IMR-90 (cell line): ENCODE measurements at regions not wholly inside any gene's neighbourhood (a gene's known extent, or its start where the extent isn't known, plus 50 kb on each side); places are given as distances from the start of the nearest gene placed in this dataset.

ENCODE experiments used
- ATAC-seq: fragments of 200-7000 bp; cut with Tn5 transposase; 2 replicates; pipeline ENCODE4 v1.9.1; 2020; ENCODE audit warnings: low read depth, mild to moderate bottlenecking, moderate library complexity
- BruUV-seq: library from RNA; stranded (reverse); fragments of 400-500 nt; replicated peaks from 2 replicates; lab custom pipeline; 2021; lab: Mats Ljungman, UMichigan
- CTCF ChIA-PET: fragments of 300-600 bp; formaldehyde crosslinking; extraction: SDS; loops from one replicate; lab custom pipeline; 2021; ENCODE audit warnings: antibody characterized with exemption; lab: Yijun Ruan, JAX
- POLR2A ChIA-PET: fragments of 300-600 bp; sonication (Branson Sonifier 250); formaldehyde crosslinking; loops from one replicate; lab custom pipeline; 2022; ENCODE audit warnings: antibody characterized with exemption; ENCODE audit not compliant: unreplicated experiment; lab: Charles Lee
- DNase-seq: peaks from one replicate; pipeline ENCODE4 v3.0.0; 2013
- H2AFZ ChIP-seq: replicated peaks from 2 replicates; pipeline ENCODE3; 2013; ENCODE audit warnings: low read length, mild to moderate bottlenecking; ENCODE audit not compliant: poor library complexity
- H2AK5ac ChIP-seq: 2 replicates; pipeline ENCODE4 v1.6.1; 2013; ENCODE audit warnings: low read depth, low read length, inconsistent platforms
- H2AK9ac ChIP-seq: replicated peaks from 2 replicates; pipeline ENCODE3; 2013; ENCODE audit warnings: mild to moderate bottlenecking, low read depth, low read length, moderate library complexity; ENCODE audit not compliant: poor library complexity
- H2BK120ac ChIP-seq: 2 replicates; pipeline ENCODE4 v1.6.1; 2013; ENCODE audit warnings: low read depth, low read length, inconsistent platforms
- H2BK15ac ChIP-seq: 3 replicates; pipeline ENCODE4 v1.6.1; 2013; ENCODE audit warnings: low read depth, low read length, inconsistent platforms
- H2BK20ac ChIP-seq: 2 replicates; pipeline ENCODE4 v1.6.1; 2013; ENCODE audit warnings: low read depth, mild to moderate bottlenecking, inconsistent platforms, low read length, moderate library complexity
- H2BK5ac ChIP-seq: 2 replicates; pipeline ENCODE4 v1.6.1; 2013; ENCODE audit warnings: mild to moderate bottlenecking, low read depth, low read length, inconsistent platforms; ENCODE audit not compliant: poor library complexity, severe bottlenecking
- H3K14ac ChIP-seq: replicated peaks from 2 replicates; pipeline ENCODE4 v1.6.1; 2013; ENCODE audit warnings: low read depth, low read length, inconsistent platforms
- H3K18ac ChIP-seq: 2 replicates; pipeline ENCODE4 v1.6.1; 2013; ENCODE audit warnings: low read depth, low read length, control low read depth
- H3K23ac ChIP-seq: 2 replicates; pipeline ENCODE4 v1.6.1; 2013; ENCODE audit warnings: low read depth, low read length, inconsistent platforms
- H3K27ac ChIP-seq: 2 replicates; pipeline ENCODE4 v1.5.1; 2013; ENCODE audit warnings: mild to moderate bottlenecking, control low read depth, low read length; ENCODE audit not compliant: insufficient read depth
- H3K27me3 ChIP-seq: 2 replicates; pipeline ENCODE4 v1.6.1; 2013; ENCODE audit warnings: low read length; ENCODE audit not compliant: control insufficient read depth, insufficient read depth
- H3K36me3 ChIP-seq: 2 replicates; pipeline ENCODE4 v1.6.1; 2013; ENCODE audit warnings: low read length, mixed read lengths; ENCODE audit not compliant: control insufficient read depth, insufficient read depth
- H3K4ac ChIP-seq: 2 replicates; pipeline ENCODE4 v1.6.1; 2013; ENCODE audit warnings: low read depth, low read length, inconsistent platforms
- H3K4me1 ChIP-seq: 2 replicates; pipeline ENCODE4 v1.6.1; 2013; ENCODE audit warnings: low read length, mixed read lengths; ENCODE audit not compliant: control insufficient read depth, insufficient read depth
- H3K4me2 ChIP-seq: 2 replicates; pipeline ENCODE4 v1.6.1; 2013; ENCODE audit warnings: low read depth, mild to moderate bottlenecking, control low read depth, low read length, moderate library complexity
- H3K4me3 ChIP-seq: 2 replicates; pipeline ENCODE4 v1.5.1; 2013; ENCODE audit warnings: low read depth, mild to moderate bottlenecking, control low read depth, low read length, moderate library complexity; ENCODE audit not compliant: insufficient read depth
- H3K56ac ChIP-seq: 2 replicates; pipeline ENCODE4 v1.6.1; 2013; ENCODE audit warnings: low read length, inconsistent platforms; ENCODE audit not compliant: insufficient read depth; ENCODE audit errors: extremely low read depth
- H3K79me1 ChIP-seq, 2 experiments: 2 replicates each; pipeline ENCODE4 v1.6.1; 2013; ENCODE audit warnings: low read length in 2 of 2, inconsistent platforms in 1 of 2, low read depth in 1 of 2
- H3K9ac ChIP-seq: 2 replicates; pipeline ENCODE4 v1.6.1; 2013; ENCODE audit warnings: low read depth, low read length, control low read depth
- H3K9me1 ChIP-seq: 2 replicates; pipeline ENCODE4 v1.6.1; 2013; ENCODE audit warnings: low read length, inconsistent platforms; ENCODE audit not compliant: insufficient read depth
- H3K9me3 ChIP-seq: 2 replicates; pipeline ENCODE4 v1.6.1; 2013; ENCODE audit warnings: low read length; ENCODE audit not compliant: control insufficient read depth, insufficient read depth
- H4K20me1 ChIP-seq: 2 replicates; pipeline ENCODE4 v1.6.1; 2013; ENCODE audit warnings: low read length, inconsistent platforms; ENCODE audit not compliant: insufficient read depth
- H4K5ac ChIP-seq: 2 replicates; pipeline ENCODE4 v1.6.1; 2013; ENCODE audit warnings: mild to moderate bottlenecking, low read depth, low read length, control low read depth
- H4K8ac ChIP-seq, 2 experiments: 2 replicates each; pipeline ENCODE4 v1.6.1; 2013; ENCODE audit warnings: low read depth in 2 of 2, low read length in 2 of 2, control low read depth in 1 of 2, inconsistent platforms in 1 of 2
- H4K91ac ChIP-seq: 2 replicates; pipeline ENCODE4 v1.6.1; 2013; ENCODE audit warnings: low read depth, low read length, inconsistent platforms; ENCODE audit not compliant: insufficient read depth
- CEBPB ChIP-seq: IDR thresholded peaks from 2 replicates; pipeline ENCODE4 v1.6.1; 2012; ENCODE audit warnings: low read depth, low read length, improper control_type of control experiment
- CHD1 ChIP-seq: IDR thresholded peaks from 2 replicates; pipeline ENCODE4 v1.6.1; 2012; ENCODE audit warnings: low read depth, low read length, improper control_type of control experiment
- POLR2A ChIP-seq: IDR thresholded peaks from 2 replicates; pipeline ENCODE4 v1.6.1; 2012; ENCODE audit warnings: mild to moderate bottlenecking, low read depth, low read length
- SMC3 ChIP-seq: fragments of 150-350 bp; IDR thresholded peaks from 2 replicates; pipeline ENCODE4 v1.6.1; 2016; ENCODE audit warnings: low read depth, mild to moderate bottlenecking, antibody characterized with exemption, low read length, moderate library complexity
- WGBS, 2 experiments: methylation state at CpG; one replicate each; pipeline versions ENCODE4 v1.1.5 to v1.1.7; 2013; ENCODE audit warnings: missing lambda C conversion rate in 2 of 2; ENCODE audit not compliant: insufficient read length in 1 of 2; ENCODE audit errors: extremely low coverage in 2 of 2; 5-methylcytosine and 5-hydroxymethylcytosine counted together
- dilution Hi-C: fragments of 300-500 bp; cut with HindIII; formaldehyde crosslinking; loops from one replicate; pipeline ENCODE4 v1.14.3; 2018; ENCODE audit warnings: low sequenced_read_pairs; ENCODE audit not compliant: unreplicated experiment
- in situ Hi-C: fragments of 300-500 bp; cut with MboI; formaldehyde crosslinking; loops from 3 replicates; pipeline ENCODE4 v1.14.3; 2019; ENCODE audit warnings: low sequenced_read_pairs, inconsistent platforms, mixed read lengths
- intact Hi-C: fragments of 100-400 bp; cut with micrococcal nuclease; formaldehyde crosslinking; loops from 2 replicates; pipeline ENCODE4 v1.10.0; 2022
- TF ChIP-seq, protein P1 (sequence below): fragments of 150-350 bp; IDR thresholded peaks from 2 replicates; pipeline ENCODE4 v1.6.1; 2016; ENCODE audit warnings: low read depth, mild to moderate bottlenecking, low read length, moderate library complexity, borderline replicate concordance

DNA sequence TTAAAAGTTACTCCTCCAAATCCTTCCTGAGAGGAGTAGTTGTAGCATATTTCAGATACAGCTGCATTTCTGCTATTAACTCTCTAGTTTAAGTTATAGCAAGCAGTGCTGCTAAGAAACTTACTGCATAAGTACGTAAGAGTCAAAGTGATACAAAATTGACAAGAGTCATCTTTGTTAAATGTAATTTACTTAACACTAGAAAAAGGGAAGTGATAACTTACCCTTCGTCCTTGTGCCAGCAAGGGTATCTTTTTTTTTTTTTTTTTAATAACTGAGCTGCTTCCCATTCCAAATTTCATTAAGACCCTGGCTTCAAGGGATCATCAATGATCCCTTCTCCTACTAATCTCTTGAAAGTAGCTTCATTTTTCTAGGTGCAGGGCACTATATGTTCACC, 493.0 kb downstream of the PLCL1 start:
- H2AK9ac ChIP-seq = no peak overlapping the region
- H3K56ac ChIP-seq = no peak overlapping the region
- no peaks in the 10 kb centered on the region for H4K20me1 ChIP-seq
- intact Hi-C loops (loop anchor here (5.0 kb wide), 1 partner anchor 590 kb away; the partner anchor contains the start of gene MARS2), dilution Hi-C loops (no loop called here), in situ Hi-C loops (loop anchor here (5.0 kb wide), 1 partner anchor 495 kb away; the partner anchor contains the start of gene PLCL1)
- no peak overlapping the region for H4K91ac ChIP-seq
- H3K79me1 ChIP-seq = no peaks in the 10 kb centered on the region
- ChIA-PET CTCF (interaction anchor here (0.7 to 1.3 kb wide), 16 partner anchors 11 to 553 kb away, joined by 3 to 6 read pairs (median 4); no protein-coding TSS in a partner anchor), POLR2A (no interaction called here)
- no peak overlapping the region for H3K18ac ChIP-seq
- H2BK20ac ChIP-seq = no peak overlapping the region
- no peak overlapping the region for H3K4ac ChIP-seq
- no peak for ATAC-seq
- no peaks in the 10 kb centered on the region for H3K4me1 ChIP-seq
- no peak overlapping the region for H3K4me3 ChIP-seq
- H2BK5ac ChIP-seq = no peak overlapping the region
- H4K8ac ChIP-seq = no peak overlapping the region
- H3K9me3 ChIP-seq = no peaks in the 10 kb centered on the region
- no peak overlapping the region for H3K23ac ChIP-seq
- H2BK15ac ChIP-seq = no peak overlapping the region
- H3K9ac ChIP-seq = no peak overlapping the region
- no peak overlapping the region for H2BK120ac ChIP-seq
- no peak overlapping the region for H3K4me2 ChIP-seq
- no TSS peak for BruUV-seq
- no peaks in the 10 kb centered on the region for H3K36me3 ChIP-seq
- no peak overlapping the region for H3K27ac ChIP-seq
- no peak overlapping the region for H2AFZ ChIP-seq
- peaks cover 1% of the 10 kb centered on the region; the same call in 1 of the 2 replicates for H3K27me3 ChIP-seq
- no peak overlapping the region for H4K5ac ChIP-seq
- WGBS, 2 experiments = no CpG with 5 or more reads among the region's 2 CpGs
- no peaks in the 10 kb centered on the region for H3K9me1 ChIP-seq
- no peak for DNase-seq
- H3K14ac ChIP-seq = no peak overlapping the region
- TF ChIP-seq CHD1 = no peak
- no peak for TF ChIP-seq CEBPB
- TF ChIP-seq POLR2A = no peak
- no peak for TF ChIP-seq SMC3
- TF ChIP-seq, protein P1, sequence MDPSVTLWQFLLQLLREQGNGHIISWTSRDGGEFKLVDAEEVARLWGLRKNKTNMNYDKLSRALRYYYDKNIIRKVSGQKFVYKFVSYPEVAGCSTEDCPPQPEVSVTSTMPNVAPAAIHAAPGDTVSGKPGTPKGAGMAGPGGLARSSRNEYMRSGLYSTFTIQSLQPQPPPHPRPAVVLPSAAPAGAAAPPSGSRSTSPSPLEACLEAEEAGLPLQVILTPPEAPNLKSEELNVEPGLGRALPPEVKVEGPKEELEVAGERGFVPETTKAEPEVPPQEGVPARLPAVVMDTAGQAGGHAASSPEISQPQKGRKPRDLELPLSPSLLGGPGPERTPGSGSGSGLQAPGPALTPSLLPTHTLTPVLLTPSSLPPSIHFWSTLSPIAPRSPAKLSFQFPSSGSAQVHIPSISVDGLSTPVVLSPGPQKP = no peak
- H2AK5ac ChIP-seq = no peak overlapping the region
